ENCODE measurements at regions not wholly inside any gene's neighbourhood (a gene's known extent, or its start where the extent isn't known, plus 50 kb on each side); places are given as distances from the start of the nearest gene placed in this dataset.

DNA sequence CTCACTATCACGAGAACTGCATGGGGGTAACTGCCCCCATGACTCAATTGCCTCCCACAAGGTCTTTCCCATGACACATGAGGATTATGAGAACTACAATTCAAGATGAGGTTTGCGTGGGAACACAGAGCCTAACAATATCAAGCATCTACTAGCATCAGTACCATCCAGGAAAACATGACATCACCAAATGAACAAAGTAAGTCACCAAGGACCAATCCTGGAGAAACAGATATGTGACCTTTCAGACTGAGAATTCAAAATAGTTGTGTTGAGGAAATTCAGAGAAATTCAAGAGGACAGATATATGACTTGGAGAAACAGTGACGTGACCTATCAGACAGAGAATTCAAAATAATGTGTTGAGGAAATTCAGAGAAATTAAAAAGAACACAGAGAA is 65.8 kb upstream of the TMTC2 start:
- no peak for TF ChIP-seq TAF1 (IDR thresholded peaks at IDR 0.05; ENCODE audit: low read depth)
- no peak for TF ChIP-seq YY1 (IDR thresholded peaks at IDR 0.05; ENCODE audit: low read depth)
- no peak for TF ChIP-seq ZBTB7A (IDR thresholded peaks at IDR 0.05; ENCODE audit: low read depth)
- TF ChIP-seq CREB1 (IDR thresholded peaks at IDR 0.05; ENCODE audit: low read depth): no peak
- no peak for TF ChIP-seq EP300 (IDR thresholded peaks at IDR 0.05; ENCODE audit: borderline replicate concordance)
- TF ChIP-seq TEAD4 (IDR thresholded peaks at IDR 0.05): no peak
- no peak for TF ChIP-seq RAD21 (IDR thresholded peaks at IDR 0.05; ENCODE audit: low read depth)
- no peak for TF ChIP-seq MAX (IDR thresholded peaks at IDR 0.05)
- TF ChIP-seq TCF12 (IDR thresholded peaks at IDR 0.05; ENCODE audit: low read depth): no peak
- no peak for TF ChIP-seq CEBPB (IDR thresholded peaks at IDR 0.05)
- TF ChIP-seq, protein P1, sequence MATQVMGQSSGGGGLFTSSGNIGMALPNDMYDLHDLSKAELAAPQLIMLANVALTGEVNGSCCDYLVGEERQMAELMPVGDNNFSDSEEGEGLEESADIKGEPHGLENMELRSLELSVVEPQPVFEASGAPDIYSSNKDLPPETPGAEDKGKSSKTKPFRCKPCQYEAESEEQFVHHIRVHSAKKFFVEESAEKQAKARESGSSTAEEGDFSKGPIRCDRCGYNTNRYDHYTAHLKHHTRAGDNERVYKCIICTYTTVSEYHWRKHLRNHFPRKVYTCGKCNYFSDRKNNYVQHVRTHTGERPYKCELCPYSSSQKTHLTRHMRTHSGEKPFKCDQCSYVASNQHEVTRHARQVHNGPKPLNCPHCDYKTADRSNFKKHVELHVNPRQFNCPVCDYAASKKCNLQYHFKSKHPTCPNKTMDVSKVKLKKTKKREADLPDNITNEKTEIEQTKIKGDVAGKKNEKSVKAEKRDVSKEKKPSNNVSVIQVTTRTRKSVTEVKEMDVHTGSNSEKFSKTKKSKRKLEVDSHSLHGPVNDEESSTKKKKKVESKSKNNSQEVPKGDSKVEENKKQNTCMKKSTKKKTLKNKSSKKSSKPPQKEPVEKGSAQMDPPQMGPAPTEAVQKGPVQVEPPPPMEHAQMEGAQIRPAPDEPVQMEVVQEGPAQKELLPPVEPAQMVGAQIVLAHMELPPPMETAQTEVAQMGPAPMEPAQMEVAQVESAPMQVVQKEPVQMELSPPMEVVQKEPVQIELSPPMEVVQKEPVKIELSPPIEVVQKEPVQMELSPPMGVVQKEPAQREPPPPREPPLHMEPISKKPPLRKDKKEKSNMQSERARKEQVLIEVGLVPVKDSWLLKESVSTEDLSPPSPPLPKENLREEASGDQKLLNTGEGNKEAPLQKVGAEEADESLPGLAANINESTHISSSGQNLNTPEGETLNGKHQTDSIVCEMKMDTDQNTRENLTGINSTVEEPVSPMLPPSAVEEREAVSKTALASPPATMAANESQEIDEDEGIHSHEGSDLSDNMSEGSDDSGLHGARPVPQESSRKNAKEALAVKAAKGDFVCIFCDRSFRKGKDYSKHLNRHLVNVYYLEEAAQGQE (IDR thresholded peaks at IDR 0.05; ENCODE audit: low read depth): no peak
- TF ChIP-seq EGR1 (IDR thresholded peaks at IDR 0.05): no peak
- no peak for TF ChIP-seq NFIC (IDR thresholded peaks at IDR 0.05)
- no peak for TF ChIP-seq USF1 (IDR thresholded peaks at IDR 0.05)
